HepG2 (cell line): ENCODE measurements at regions not wholly inside any gene's neighbourhood (a gene's known extent, or its start where the extent isn't known, plus 50 kb on each side); places are given as distances from the start of the nearest gene placed in this dataset.

Experiments used
- ATAC-seq: fragments of 200-7000 bp; cut with Tn5 transposase; 3 replicates; pipeline ENCODE4 v1.9.1; 2020; ENCODE audit warnings: mild to moderate bottlenecking, moderate library complexity
- BruUV-seq: library from RNA; stranded (reverse); fragments of 400-500 nt; replicated peaks from 2 replicates; lab custom pipeline; 2021; lab: Mats Ljungman, UMichigan
- CTCF ChIA-PET: fragments of 300-600 bp; formaldehyde crosslinking; extraction: SDS; loops from one replicate; lab custom pipeline; 2021; ENCODE audit warnings: low total read pairs, inconsistent platforms, low intra/inter-chr PET ratio; lab: Yijun Ruan, JAX
- POLR2A ChIA-PET: fragments of 350-600 bp; sonication (Branson Sonifier 250); formaldehyde crosslinking; loops from one replicate; lab custom pipeline; 2020; ENCODE audit warnings: antibody characterized with exemption, inconsistent platforms; lab: Yijun Ruan, JAX
- DNase-seq: peaks from one replicate; pipeline ENCODE4 v3.0.0-alpha.2; 2015; ENCODE audit warnings: low spot score
- FAIRE-seq: peaks from 3 replicates; lab custom pipeline; 2011; peaks lifted over from hg19 to GRCh38; lab: Jason Lieb, UNC
- H2AFZ ChIP-seq: one replicate; pipeline ENCODE4 v1.6.1; 2011; ENCODE audit warnings: low read length, inconsistent platforms
- H3K27ac ChIP-seq: fragments of 300-600 bp; 3 replicates; pipeline ENCODE4 v1.8.0; 2011; ENCODE audit warnings: mixed run types, mild to moderate bottlenecking, mixed read lengths, low read length, inconsistent platforms; ENCODE audit not compliant: insufficient read depth; ENCODE audit errors: extremely low read length
- H3K27me3 ChIP-seq, 2 experiments: fragments of 200-600 bp in 1 of 2; 2 replicates in 1 of 2; 3 replicates in 1 of 2; pipeline versions ENCODE4 v1.6.0 to v1.8.0; 2011; ENCODE audit warnings: low read length in 2 of 2, mild to moderate bottlenecking in 2 of 2, moderate library complexity in 2 of 2, inconsistent platforms in 1 of 2; ENCODE audit not compliant: insufficient read depth in 2 of 2, control insufficient read depth in 1 of 2
- H3K36me3 ChIP-seq, 2 experiments: fragments of 200-600 bp in 1 of 2; replicated peaks in 1 of 2; 2 replicates in 1 of 2; 3 replicates in 1 of 2; pipeline versions ENCODE4 v1.5.1 to v1.8.0; 2011; ENCODE audit warnings: low read length in 2 of 2, inconsistent platforms in 1 of 2; ENCODE audit not compliant: insufficient read depth in 2 of 2, control insufficient read depth in 1 of 2
- H3K4me1 ChIP-seq: 2 replicates; pipeline ENCODE4 v1.5.1; 2012; ENCODE audit warnings: low read length, inconsistent platforms; ENCODE audit not compliant: insufficient read depth
- H3K4me2 ChIP-seq: 2 replicates; pipeline ENCODE4 v1.6.0; 2011; ENCODE audit warnings: low read depth, low read length, inconsistent platforms
- H3K4me3 ChIP-seq, 3 experiments: fragments of 200-600 bp in 1 of 3; sonication (generic), shearing (Covaris generic) in 1 of 3; replicated peaks in 1 of 3; 2 replicates each; pipeline ENCODE4 v1.5.1; 2011 to 2016; ENCODE audit warnings: low read length in 3 of 3, inconsistent platforms in 2 of 3, low read depth in 2 of 3, mild to moderate bottlenecking in 2 of 3, control low read depth in 1 of 3, mixed read lengths in 1 of 3; ENCODE audit not compliant: insufficient read depth in 1 of 3
- H3K79me2 ChIP-seq: one replicate; pipeline ENCODE4 v1.6.1; 2011; ENCODE audit warnings: low read length, inconsistent platforms; ENCODE audit not compliant: insufficient read depth
- H3K9ac ChIP-seq: 2 replicates; pipeline ENCODE4 v1.6.0; 2011; ENCODE audit warnings: mild to moderate bottlenecking, low read depth, low read length, inconsistent platforms; ENCODE audit not compliant: insufficient read depth
- H3K9me3 ChIP-seq: 2 replicates; pipeline ENCODE4 v1.5.1; 2012; ENCODE audit warnings: mild to moderate bottlenecking, low read length
- H4K20me1 ChIP-seq: 2 replicates; pipeline ENCODE4 v1.6.0; 2011; ENCODE audit warnings: inconsistent platforms, mild to moderate bottlenecking, low read length, moderate library complexity; ENCODE audit not compliant: insufficient read depth
- BATF2 ChIP-seq: sonication (generic); formaldehyde crosslinking; IDR thresholded peaks from 2 replicates; pipeline ENCODE4 v1.8.0; 2022; ENCODE audit warnings: mild to moderate bottlenecking, missing genetic modification reagents, moderate library complexity
- DZIP1 ChIP-seq: sonication (generic); formaldehyde crosslinking; IDR thresholded peaks from 2 replicates; pipeline ENCODE4 v1.5.0; 2020; ENCODE audit warnings: mild to moderate bottlenecking, missing genetic modification reagents
- GTF2F1 ChIP-seq: fragments of 150-350 bp; IDR thresholded peaks from 2 replicates; pipeline ENCODE4 v1.6.1; 2014; ENCODE audit warnings: low read length
- RAD51 ChIP-seq: fragments of 450-650 bp; IDR thresholded peaks from 2 replicates; pipeline ENCODE4 v1.6.1; 2016; ENCODE audit warnings: borderline replicate concordance
- UBTF ChIP-seq: sonication (generic); formaldehyde crosslinking; IDR thresholded peaks from 2 replicates; pipeline ENCODE4 v1.4.0; 2020; ENCODE audit warnings: mild to moderate bottlenecking, missing genetic modification reagents
- ZNF563 ChIP-seq: sonication (generic); formaldehyde crosslinking; IDR thresholded peaks from 2 replicates; pipeline ENCODE4 v1.8.0; 2022; ENCODE audit warnings: mild to moderate bottlenecking, moderate library complexity, missing genetic modification reagents
- ZNF724P ChIP-seq: sonication (generic); formaldehyde crosslinking; IDR thresholded peaks from 2 replicates; pipeline ENCODE4 v1.8.0; 2022; ENCODE audit warnings: missing genetic modification reagents, borderline replicate concordance
- ZXDC ChIP-seq: sonication (generic); formaldehyde crosslinking; IDR thresholded peaks from 2 replicates; pipeline ENCODE4 v1.5.0; 2020; ENCODE audit warnings: mild to moderate bottlenecking, missing genetic modification reagents
- WGBS: methylation state at CpG from one replicate; pipeline ENCODE4 v1.1.6; 2017; ENCODE audit warnings: low lambda C conversion rate; 5-methylcytosine and 5-hydroxymethylcytosine counted together
- in situ Hi-C: cut with HindIII; loops from 2 replicates; pipeline ENCODE4 v1.10.0; 2017; ENCODE audit warnings: low pct_unique_long_range_greater_than_20kb; ENCODE audit not compliant: extremely low pct_ligation_motif_present
- intact Hi-C: fragments of 100-400 bp; cut with micrococcal nuclease; formaldehyde crosslinking; loops from one replicate; pipeline ENCODE4 v1.10.0; 2022; ENCODE audit not compliant: unreplicated experiment

GRCh38 chr18:67144329-67144728 lies 372.2 kb downstream of the DSEL start:
- H3K79me2 ChIP-seq = no peaks in the 10 kb centered on the region
- no peak overlapping the region for H3K4me3 ChIP-seq
- no peaks in the 10 kb centered on the region for H3K27me3 ChIP-seq
- H3K4me2 ChIP-seq = no peak overlapping the region
- no peak overlapping the region for H3K27ac ChIP-seq
- H3K9me3 ChIP-seq = no peaks in the 10 kb centered on the region
- ATAC-seq = no peak
- H3K36me3 ChIP-seq = no peaks in the 10 kb centered on the region
- ChIA-PET CTCF (no interaction called here), POLR2A (no interaction called here)
- WGBS = 88% methylated on average over 4 of the region's 4 CpGs
- no peak overlapping the region for H3K9ac ChIP-seq
- intact Hi-C loops = no loop called here
- in situ Hi-C loops = no loop called here
- no peak for FAIRE-seq
- peaks cover 13% of the 10 kb centered on the region for H3K4me1 ChIP-seq
- H4K20me1 ChIP-seq = no peaks in the 10 kb centered on the region
- DNase-seq = no peak
- H2AFZ ChIP-seq = no peak overlapping the region
- TF ChIP-seq DZIP1 (CRISPR knock-in tag) (no peak), UBTF (no peak), BATF2 (CRISPR knock-in tag) (no peak), ZNF563 (CRISPR knock-in tag) (no peak), GTF2F1 (no peak), ZNF724P (CRISPR knock-in tag) (no peak), ZXDC (no peak), RAD51 (no peak)
- BruUV-seq = no TSS peak
